Endothelial cell of umbilical vein (primary cell): ENCODE measurements at regions not wholly inside any gene's neighbourhood (a gene's known extent, or its start where the extent isn't known, plus 50 kb on each side); places are given as distances from the start of the nearest gene placed in this dataset.

Experiments
- BruUV-seq: library from RNA; stranded (reverse); fragments of 400-500 nt; replicated peaks from 2 replicates; lab custom pipeline; 2021; lab: Mats Ljungman, UMichigan
- CTCF ChIA-PET: fragments of 300-600, 350-600 bp; sonication (Branson Sonifier 250); formaldehyde crosslinking; loops from one replicate; lab custom pipeline; 2021; ENCODE audit warnings: antibody characterized with exemption, inconsistent platforms; lab: Charles Lee
- POLR2A ChIA-PET: fragments of 300-600, 350-600 bp; sonication (Branson Sonifier 250); formaldehyde crosslinking; loops from one replicate; lab custom pipeline; 2021; ENCODE audit warnings: antibody characterized with exemption, inconsistent platforms; lab: Charles Lee
- DNase-seq: peaks from one replicate; pipeline ENCODE4 v3.0.0-alpha.2; 2011; ENCODE audit warnings: low read depth, low spot score
- FAIRE-seq: peaks from 2 replicates; lab custom pipeline; 2011; peaks lifted over from hg19 to GRCh38; lab: Jason Lieb, UNC
- H2AFZ ChIP-seq: 2 replicates; pipeline ENCODE4 v1.6.0; 2012; ENCODE audit warnings: low read depth, low read length, control low read depth, inconsistent platforms
- H3K27ac ChIP-seq: 2 replicates; pipeline ENCODE4 v1.5.1; 2011; ENCODE audit warnings: low read depth, mild to moderate bottlenecking, control low read depth, low read length, moderate library complexity; ENCODE audit not compliant: insufficient read depth
- H3K27me3 ChIP-seq, 2 experiments: 2 replicates each; pipeline versions ENCODE4 v1.6.0 to v1.6.1; 2011; ENCODE audit warnings: low read length in 2 of 2, mixed read lengths in 1 of 2; ENCODE audit not compliant: control insufficient read depth in 2 of 2, insufficient read depth in 2 of 2
- H3K36me3 ChIP-seq, 2 experiments: 2 replicates in 1 of 2; 3 replicates in 1 of 2; pipeline ENCODE4 v1.5.1; 2011; ENCODE audit warnings: low read length in 2 of 2, mild to moderate bottlenecking in 1 of 2, moderate library complexity in 1 of 2; ENCODE audit not compliant: control insufficient read depth in 2 of 2, insufficient read depth in 2 of 2; ENCODE audit errors: extremely low read depth in 1 of 2
- H3K4me1 ChIP-seq: 3 replicates; pipeline ENCODE4 v1.5.1; 2011; ENCODE audit warnings: mild to moderate bottlenecking, low read length; ENCODE audit not compliant: control insufficient read depth, insufficient read depth; ENCODE audit errors: extremely low read depth
- H3K4me2 ChIP-seq: 2 replicates; pipeline ENCODE4 v1.6.1; 2011; ENCODE audit warnings: low read length, control low read depth, mixed read lengths; ENCODE audit not compliant: insufficient read depth
- H3K4me3 ChIP-seq, 3 experiments: fragments of 200-600 bp in 1 of 3; sonication (generic), shearing (Covaris generic) in 1 of 3; replicated peaks in 1 of 3; 2 replicates each; pipeline ENCODE4 v1.5.1; 2011 to 2016; ENCODE audit warnings: control low read depth in 3 of 3, low read length in 3 of 3, mild to moderate bottlenecking in 2 of 3, inconsistent platforms in 1 of 3, low read depth in 1 of 3, moderate library complexity in 1 of 3; ENCODE audit not compliant: insufficient read depth in 1 of 3
- H3K79me2 ChIP-seq: 2 replicates; pipeline ENCODE4 v1.6.0; 2012; ENCODE audit warnings: low read length, inconsistent platforms; ENCODE audit not compliant: control insufficient read depth, insufficient read depth
- H3K9ac ChIP-seq: replicated peaks from 2 replicates; pipeline ENCODE3; 2011; ENCODE audit warnings: low read length, control low read depth; ENCODE audit not compliant: insufficient read depth; ENCODE audit errors: extremely low read depth
- H3K9me1 ChIP-seq: replicated peaks from 3 replicates; pipeline ENCODE4 v1.6.0; 2011; ENCODE audit warnings: mild to moderate bottlenecking, low read length; ENCODE audit not compliant: control insufficient read depth, insufficient read depth; ENCODE audit errors: extremely low read depth
- H3K9me3 ChIP-seq: replicated peaks from 2 replicates; pipeline ENCODE4 v1.5.1; 2012; ENCODE audit warnings: low read length, inconsistent platforms; ENCODE audit not compliant: control insufficient read depth, insufficient read depth
- H4K20me1 ChIP-seq: replicated peaks from 2 replicates; pipeline ENCODE3; 2011; ENCODE audit warnings: mild to moderate bottlenecking, low read length; ENCODE audit not compliant: control insufficient read depth, insufficient read depth; ENCODE audit errors: extremely low read depth
- EZH2 ChIP-seq: IDR thresholded peaks from 2 replicates; pipeline ENCODE4 v1.6.1; 2012; ENCODE audit warnings: borderline replicate concordance, low read depth, mild to moderate bottlenecking, moderate library complexity, low read length, inconsistent platforms; ENCODE audit not compliant: severe bottlenecking
- FOS ChIP-seq: IDR thresholded peaks from 2 replicates; pipeline ENCODE4 v1.6.1; 2011; ENCODE audit warnings: mild to moderate bottlenecking, low read length, moderate library complexity, borderline replicate concordance; ENCODE audit not compliant: insufficient read depth
- GATA2 ChIP-seq: IDR thresholded peaks from 2 replicates; pipeline ENCODE4 v1.7.0; 2011; ENCODE audit warnings: low read depth, mild to moderate bottlenecking, moderate library complexity, mixed read lengths, low read length; ENCODE audit not compliant: insufficient read length, insufficient read depth
- JUN ChIP-seq: IDR thresholded peaks from 2 replicates; pipeline ENCODE4 v1.6.1; 2011; ENCODE audit warnings: borderline replicate concordance, low read depth; ENCODE audit not compliant: insufficient read length, insufficient read depth
- MYC ChIP-seq: IDR thresholded peaks from one replicate; pipeline ENCODE4 v1.6.1; 2011; ENCODE audit warnings: mild to moderate bottlenecking, low read depth, low read length
- POLR2A ChIP-seq: IDR thresholded peaks from 2 replicates; pipeline ENCODE4 v1.6.1; 2012; ENCODE audit warnings: low read depth, mild to moderate bottlenecking, control low read depth, low read length
- POLR2AphosphoS5 ChIP-seq: IDR thresholded peaks from 2 replicates; pipeline ENCODE4 v1.6.1; 2012; ENCODE audit warnings: low read depth, mild to moderate bottlenecking, control low read depth, low read length, moderate library complexity; ENCODE audit not compliant: insufficient read depth
- dilution Hi-C: fragments of 300-500 bp; cut with MboI; formaldehyde crosslinking; loops from one replicate; pipeline ENCODE4 v1.15.0; 2019; ENCODE audit warnings: low sequenced_read_pairs; ENCODE audit not compliant: extremely low pct_ligation_motif_present
- intact Hi-C: fragments of 100-400 bp; cut with micrococcal nuclease; formaldehyde crosslinking; loops from one replicate; pipeline ENCODE4 v1.10.0; 2022
- TF ChIP-seq, protein P1 (sequence below): IDR thresholded peaks from 2 replicates; pipeline ENCODE4 v1.6.1; 2011; ENCODE audit not compliant: insufficient read depth, insufficient read length
- TF ChIP-seq, protein P2 (sequence below), 2 donors: IDR thresholded peaks; 1 replicate in 1 of 2; 2 replicates in 1 of 2; pipeline ENCODE4 v1.5.1; 2011; ENCODE audit warnings: low read length in 2 of 2, mild to moderate bottlenecking in 2 of 2, moderate library complexity in 2 of 2, control low read depth in 1 of 2, inconsistent platforms in 1 of 2, low read depth in 1 of 2; ENCODE audit not compliant: insufficient read depth in 1 of 2; ENCODE audit errors: extremely low read depth in 1 of 2

DNA sequence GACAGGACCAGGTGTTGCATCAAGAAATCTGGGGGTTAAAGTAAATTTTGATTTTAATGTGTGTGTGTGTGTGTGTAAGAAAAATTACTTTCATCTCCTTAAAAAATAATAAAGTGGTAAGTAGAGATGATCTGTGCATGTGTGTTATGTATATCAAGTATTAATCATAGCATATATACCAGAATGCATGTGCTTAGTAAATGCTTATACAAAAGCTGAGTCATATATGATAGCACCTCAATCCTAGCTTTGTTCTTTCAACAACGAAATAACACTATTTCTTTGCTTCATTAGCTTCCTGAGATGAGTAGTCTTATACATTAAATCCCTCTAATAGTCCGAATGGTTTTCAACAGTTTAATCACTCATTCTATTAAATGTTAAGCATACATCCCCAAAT is 899.6 kb upstream of the ANO3 start:
- H3K9me3 ChIP-seq: no peaks in the 10 kb centered on the region
- no peaks in the 10 kb centered on the region for H3K4me1 ChIP-seq
- H3K79me2 ChIP-seq: no peaks in the 10 kb centered on the region
- no TSS peak for BruUV-seq
- POLR2A ChIA-PET: no interaction called here
- H3K27me3 ChIP-seq: no peaks in the 10 kb centered on the region
- no peak overlapping the region for H3K4me2 ChIP-seq
- no peaks in the 10 kb centered on the region for H3K9me1 ChIP-seq
- H3K27ac ChIP-seq: no peak overlapping the region
- no peaks in the 10 kb centered on the region for H4K20me1 ChIP-seq
- TF ChIP-seq POLR2AphosphoS5: no peak
- no peak for TF ChIP-seq POLR2A
- TF ChIP-seq, protein P1, sequence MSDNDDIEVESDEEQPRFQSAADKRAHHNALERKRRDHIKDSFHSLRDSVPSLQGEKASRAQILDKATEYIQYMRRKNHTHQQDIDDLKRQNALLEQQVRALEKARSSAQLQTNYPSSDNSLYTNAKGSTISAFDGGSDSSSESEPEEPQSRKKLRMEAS: no peak
- TF ChIP-seq GATA2: no peak
- no peak for TF ChIP-seq MYC
- no peak for TF ChIP-seq FOS
- TF ChIP-seq, protein P2, sequence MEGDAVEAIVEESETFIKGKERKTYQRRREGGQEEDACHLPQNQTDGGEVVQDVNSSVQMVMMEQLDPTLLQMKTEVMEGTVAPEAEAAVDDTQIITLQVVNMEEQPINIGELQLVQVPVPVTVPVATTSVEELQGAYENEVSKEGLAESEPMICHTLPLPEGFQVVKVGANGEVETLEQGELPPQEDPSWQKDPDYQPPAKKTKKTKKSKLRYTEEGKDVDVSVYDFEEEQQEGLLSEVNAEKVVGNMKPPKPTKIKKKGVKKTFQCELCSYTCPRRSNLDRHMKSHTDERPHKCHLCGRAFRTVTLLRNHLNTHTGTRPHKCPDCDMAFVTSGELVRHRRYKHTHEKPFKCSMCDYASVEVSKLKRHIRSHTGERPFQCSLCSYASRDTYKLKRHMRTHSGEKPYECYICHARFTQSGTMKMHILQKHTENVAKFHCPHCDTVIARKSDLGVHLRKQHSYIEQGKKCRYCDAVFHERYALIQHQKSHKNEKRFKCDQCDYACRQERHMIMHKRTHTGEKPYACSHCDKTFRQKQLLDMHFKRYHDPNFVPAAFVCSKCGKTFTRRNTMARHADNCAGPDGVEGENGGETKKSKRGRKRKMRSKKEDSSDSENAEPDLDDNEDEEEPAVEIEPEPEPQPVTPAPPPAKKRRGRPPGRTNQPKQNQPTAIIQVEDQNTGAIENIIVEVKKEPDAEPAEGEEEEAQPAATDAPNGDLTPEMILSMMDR (IDR thresholded peaks at IDR 0.05; ENCODE audit: extremely low read depth in 1 of 2, insufficient read depth in 1 of 2, low read depth in 1 of 2, low read length in 2 of 2): no peak
- TF ChIP-seq JUN: no peak
- no peak for TF ChIP-seq EZH2
- CTCF ChIA-PET: no interaction called here
- no peak for FAIRE-seq
- H3K9ac ChIP-seq: no peak overlapping the region
- no peaks in the 10 kb centered on the region for H3K36me3 ChIP-seq
- no peak overlapping the region for H2AFZ ChIP-seq
- dilution Hi-C loops: no loop called here
- intact Hi-C loops: no loop called here
- H3K4me3 ChIP-seq: no peak overlapping the region
- DNase-seq: no peak
